ENCODE measurements at regions not wholly inside any gene's neighbourhood (a gene's known extent, or its start where the extent isn't known, plus 50 kb on each side); places are given as distances from the start of the nearest gene placed in this dataset.

DNA sequence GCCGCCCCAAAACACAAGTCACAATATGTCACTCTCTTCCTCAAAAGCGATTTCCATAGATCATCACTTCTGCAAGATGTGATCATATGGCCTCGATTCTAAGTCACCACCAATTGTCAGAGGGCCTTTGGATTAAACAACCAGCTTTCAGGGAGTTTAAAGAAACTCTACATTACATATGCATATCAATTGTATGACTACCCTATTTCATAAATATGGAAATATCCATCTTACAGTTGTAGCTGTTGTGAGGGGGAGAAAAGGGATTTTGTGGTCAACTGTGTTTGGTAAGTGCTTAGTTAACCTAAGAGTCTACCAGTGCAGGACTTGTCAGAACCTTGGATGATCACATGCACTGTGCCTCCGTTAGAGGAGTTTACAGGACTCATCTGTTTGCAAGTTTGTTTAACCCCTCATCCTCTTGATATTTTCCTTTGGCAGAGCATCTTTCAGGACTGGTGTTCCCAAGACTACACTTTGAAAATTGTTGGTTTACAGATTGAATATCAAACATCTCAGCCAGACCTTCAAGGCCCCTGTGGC lies 99.9 kb downstream of the CHST1 start:
- no peak for TF ChIP-seq GATA2 (IDR thresholded peaks at IDR 0.05; ENCODE audit: low read depth, low read length)
- TF ChIP-seq GATA3 (IDR thresholded peaks at IDR 0.05; ENCODE audit: low read depth, low read length): no peak

DNA sequence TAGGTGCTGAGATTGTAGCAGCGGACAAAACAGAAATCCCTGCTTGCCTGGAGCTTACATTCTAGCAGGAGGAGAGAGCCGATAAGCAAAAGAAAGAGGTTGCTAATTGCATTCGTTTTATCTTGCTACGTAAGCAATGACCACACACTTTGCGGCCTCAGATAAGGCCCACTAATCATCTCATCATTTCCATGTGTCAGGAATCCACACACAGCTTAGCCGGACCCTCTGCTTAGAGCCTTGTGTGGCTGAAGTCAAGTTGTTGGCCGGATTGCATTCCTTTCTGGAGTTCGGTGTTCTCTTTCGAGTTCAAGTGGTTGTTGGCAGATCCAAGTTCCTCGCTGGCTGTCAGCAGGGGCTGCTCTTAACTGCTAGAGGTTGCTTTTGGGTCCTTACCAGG lies 101.6 kb downstream of the CHST1 start:
- TF ChIP-seq GATA2 (IDR thresholded peaks at IDR 0.05; ENCODE audit: low read depth, low read length) (no peak), GATA3 (IDR thresholded peaks at IDR 0.05; ENCODE audit: low read depth, low read length) (no peak)

DNA sequence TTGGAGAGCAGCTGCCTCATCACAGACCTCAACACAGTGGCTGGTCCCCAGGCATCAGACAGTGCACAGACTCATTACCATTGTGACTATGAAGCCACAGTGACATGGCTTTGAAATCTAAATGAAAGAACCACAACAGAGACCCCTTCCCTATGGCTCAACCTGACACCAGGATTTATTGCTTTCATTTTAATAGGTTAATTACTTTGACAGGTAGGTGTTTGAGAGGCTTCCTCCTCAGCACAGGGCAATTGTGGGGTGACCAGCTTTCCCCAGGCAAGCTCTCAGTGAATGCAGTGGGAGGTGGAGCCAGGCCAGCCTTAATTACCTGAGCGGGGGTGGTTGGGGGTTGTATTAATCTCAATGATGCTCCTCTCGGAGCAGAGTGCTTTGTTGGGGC lies 102.3 kb downstream of the CHST1 start:
- TF ChIP-seq GATA2 (IDR thresholded peaks at IDR 0.05; ENCODE audit: low read depth, low read length) (no peak), GATA3 (IDR thresholded peaks at IDR 0.05; ENCODE audit: low read depth, low read length) (no peak)

DNA sequence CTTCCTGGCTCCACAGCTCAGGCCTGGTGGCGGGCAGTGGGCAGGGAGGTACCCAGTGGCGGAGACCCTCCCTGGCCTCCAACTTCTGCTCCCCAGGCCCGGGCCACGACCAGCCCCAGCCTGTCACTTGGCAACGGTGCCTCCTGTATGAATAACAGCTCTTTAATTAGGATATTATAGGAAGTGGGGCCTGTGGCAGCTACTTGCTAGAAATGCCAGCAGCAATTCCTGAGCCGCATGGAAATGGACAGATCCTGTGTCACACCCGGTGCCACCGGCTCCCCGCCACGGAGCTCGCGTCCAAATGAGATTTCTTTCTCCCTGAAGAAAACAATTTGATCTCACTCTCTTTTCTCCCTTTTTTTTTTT lies 104.5 kb downstream of the CHST1 start:
- TF ChIP-seq GATA3 (IDR thresholded peaks at IDR 0.05; ENCODE audit: low read depth, low read length) (no peak), GATA2 (IDR thresholded peaks at IDR 0.05; ENCODE audit: low read depth, low read length) (no peak)

DNA sequence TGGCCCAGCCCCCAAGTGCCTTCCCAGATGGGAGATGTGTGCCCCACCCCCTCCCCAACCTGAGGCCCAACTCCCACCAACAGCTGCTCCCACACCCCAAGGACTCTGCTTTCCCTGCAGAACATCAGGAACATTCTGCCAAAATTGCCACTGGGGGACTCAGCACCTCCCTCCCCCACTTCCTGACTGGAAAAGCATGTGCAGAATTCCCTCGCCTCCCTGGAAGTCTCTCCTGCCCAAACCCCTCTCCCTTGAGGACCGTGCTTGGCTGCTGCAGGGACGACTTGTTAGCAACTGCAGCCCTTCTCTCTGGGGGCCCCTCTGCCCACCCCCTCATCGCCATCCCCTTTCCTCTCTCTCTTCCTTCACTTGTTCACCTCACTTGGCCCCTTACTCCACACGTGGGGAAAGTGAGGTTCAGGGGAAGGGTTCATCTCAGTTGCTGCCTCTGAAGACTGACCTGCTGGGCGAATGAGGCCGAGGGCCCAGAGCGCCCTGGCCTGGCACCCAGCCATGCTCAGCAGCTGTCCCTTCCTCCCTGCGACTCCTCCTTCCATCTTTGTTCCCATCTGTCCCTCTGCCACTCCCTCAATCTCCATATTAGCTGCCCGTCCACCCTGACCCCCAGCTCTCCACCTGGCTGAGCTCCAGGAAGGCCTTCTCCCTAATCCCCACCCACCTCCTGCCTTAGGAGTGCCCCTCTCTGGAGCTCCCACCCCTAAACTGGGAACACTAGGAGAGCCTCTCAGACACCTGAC lies 105.1 kb downstream of the CHST1 start:
- TF ChIP-seq GATA2 (IDR thresholded peaks at IDR 0.05; ENCODE audit: low read depth, low read length) (no peak), GATA3 (IDR thresholded peaks at IDR 0.05; ENCODE audit: low read depth, low read length) (no peak)

DNA sequence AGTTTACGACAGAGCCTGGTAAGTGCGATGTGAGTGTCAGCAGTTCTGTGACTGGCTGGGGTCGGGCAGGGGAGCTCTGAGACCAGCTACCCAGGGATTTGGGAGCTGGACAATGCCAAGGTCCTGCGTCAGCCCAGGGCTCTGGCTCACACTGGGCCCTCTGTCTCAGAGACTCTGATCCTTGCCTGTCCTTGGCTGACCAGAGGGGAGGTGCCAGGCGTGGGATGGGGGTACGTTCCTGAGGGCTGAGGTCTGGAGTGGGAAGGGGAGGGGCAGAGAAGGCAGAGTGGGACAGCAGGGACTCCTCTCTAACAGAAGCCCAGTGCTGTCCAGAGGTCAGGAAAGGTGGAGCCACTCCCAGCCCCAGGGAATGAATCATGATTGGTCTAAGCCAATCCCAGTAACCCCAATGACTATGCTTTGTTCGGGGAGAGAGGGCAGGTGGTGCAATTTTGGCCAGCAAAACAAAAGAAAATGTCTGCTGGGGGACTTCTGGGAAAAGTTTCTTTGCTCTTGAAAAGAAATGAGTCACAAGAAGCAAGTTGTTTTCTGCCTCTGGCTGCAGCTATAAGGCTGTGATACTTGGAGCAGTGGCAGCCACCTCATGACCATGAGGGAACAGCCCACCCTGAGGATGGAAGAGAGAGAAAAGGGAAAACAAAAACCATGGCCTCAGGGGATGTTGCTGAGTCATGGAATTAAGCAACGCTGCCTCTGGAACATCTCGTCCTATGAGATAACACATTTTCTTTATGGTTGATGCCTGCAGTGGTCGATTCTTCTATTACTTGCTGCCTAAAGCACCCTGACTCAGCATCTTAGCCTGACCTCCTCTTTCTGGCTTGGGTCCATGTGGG lies 108.3 kb downstream of the CHST1 start:
- TF ChIP-seq GATA3 (IDR thresholded peaks at IDR 0.05; ENCODE audit: low read depth, low read length) (no peak), GATA2 (IDR thresholded peaks at IDR 0.05; ENCODE audit: low read depth, low read length) (no peak)

DNA sequence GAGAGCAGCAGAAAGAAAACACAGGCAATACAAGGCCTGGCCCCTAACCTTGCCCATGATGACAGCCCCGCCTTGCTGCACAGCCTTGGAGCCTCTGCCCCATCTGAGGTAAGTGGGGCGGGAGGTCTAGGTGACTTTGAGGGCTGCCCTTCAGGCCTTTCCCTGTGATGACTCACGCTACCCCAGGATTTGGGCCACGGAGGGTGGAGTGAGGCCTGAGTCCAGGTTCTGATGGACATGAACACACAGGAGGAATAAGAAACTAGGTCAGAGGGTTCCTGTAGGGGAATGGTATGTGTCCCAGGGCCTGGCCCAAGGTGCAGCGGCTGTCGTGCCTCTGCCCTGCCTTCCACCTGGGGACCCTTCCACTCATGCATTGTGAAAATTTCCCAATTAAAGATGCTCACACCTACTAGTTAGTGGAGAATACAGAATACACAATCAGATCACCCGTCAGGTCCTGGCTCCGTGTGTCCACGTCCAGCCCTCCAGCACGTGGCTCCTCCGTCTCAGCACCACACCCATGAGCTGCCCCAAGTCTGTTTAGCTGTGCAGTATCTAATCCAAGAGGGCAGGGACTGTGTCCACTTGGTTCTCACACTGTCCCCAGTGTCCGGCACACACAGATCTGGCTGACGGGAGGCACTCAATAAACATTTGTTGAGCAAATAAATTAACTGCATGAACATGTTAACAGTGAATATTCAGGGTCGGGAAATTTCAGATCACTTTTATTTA lies 111.0 kb downstream of the CHST1 start:
- TF ChIP-seq GATA3 (IDR thresholded peaks at IDR 0.05; ENCODE audit: low read depth, low read length) (no peak), GATA2 (IDR thresholded peaks at IDR 0.05; ENCODE audit: low read depth, low read length) (no peak)

DNA sequence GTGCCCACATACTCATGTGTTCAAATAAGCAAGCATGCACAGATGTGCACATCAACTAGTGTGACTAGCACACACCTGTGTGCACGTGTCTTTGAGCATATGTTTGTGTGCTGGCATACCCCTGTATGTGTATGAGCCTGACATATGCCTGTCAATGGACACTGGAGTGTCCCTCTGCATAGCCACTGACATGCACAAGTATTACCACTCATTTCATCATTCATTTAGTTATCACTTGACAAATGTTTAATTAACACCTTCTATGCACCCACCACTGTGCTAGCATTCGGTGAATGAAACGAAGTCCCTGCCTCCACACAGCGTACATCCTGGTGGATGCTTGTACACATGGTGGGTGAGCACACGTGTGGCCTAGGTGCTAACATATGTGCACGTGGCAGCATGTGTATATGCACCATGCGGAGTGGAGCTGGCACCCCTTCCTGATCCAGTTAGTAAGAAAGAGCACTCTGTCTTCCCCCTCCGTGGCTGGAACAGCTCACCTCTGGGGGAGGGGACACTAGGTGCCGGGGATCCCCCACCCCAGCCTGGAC lies 112.0 kb downstream of the CHST1 start:
- no peak for TF ChIP-seq GATA3 (IDR thresholded peaks at IDR 0.05; ENCODE audit: low read depth, low read length)
- no peak for TF ChIP-seq GATA2 (IDR thresholded peaks at IDR 0.05; ENCODE audit: low read depth, low read length)

DNA sequence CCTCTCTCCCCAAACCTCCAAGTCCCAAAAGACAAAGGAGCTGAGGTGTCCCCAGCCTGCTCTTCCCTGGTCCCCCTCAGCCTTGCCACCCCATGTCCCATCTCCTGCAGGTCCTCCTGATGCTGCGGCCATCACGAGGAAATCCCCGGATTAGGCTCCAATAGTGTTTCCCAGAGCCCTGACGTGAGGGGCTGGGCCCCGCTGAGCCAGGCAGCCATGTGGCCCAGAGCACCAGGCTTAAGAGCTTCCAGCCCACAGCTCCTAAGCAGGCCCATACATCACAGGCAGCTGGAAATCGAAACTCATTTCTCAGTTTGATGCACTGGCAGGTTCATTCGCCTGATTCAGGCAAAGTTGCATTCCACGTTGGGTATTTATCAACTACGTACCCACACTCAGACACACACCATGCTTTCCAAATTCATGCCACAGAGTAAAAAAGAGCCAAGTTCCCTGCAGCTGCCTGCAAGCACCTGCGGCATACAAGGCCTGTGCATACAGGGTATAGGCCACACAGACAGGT lies 114.2 kb downstream of the CHST1 start:
- TF ChIP-seq GATA2 (IDR thresholded peaks at IDR 0.05; ENCODE audit: low read depth, low read length): no peak
- TF ChIP-seq GATA3 (IDR thresholded peaks at IDR 0.05; ENCODE audit: low read depth, low read length): no peak

DNA sequence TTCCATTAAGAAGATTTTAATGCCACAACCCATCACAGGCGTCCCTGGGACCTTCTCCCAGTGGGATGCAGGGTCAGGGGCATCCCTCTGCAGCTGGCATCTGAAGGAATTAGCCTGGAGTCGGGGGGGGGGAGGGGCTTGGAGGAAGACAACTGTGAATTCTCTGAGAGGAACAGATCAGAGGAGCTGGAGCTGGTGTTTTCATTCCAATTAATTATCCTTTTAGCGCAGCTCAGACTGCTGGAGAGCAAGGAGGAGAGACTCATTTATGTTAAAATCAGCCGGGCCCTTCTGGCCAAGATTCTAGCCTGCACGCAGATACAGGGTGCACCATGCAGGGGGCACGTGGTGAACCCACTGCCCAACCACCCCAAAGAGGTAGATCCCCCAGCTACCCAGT lies 116.2 kb downstream of the CHST1 start:
- TF ChIP-seq GATA3 (IDR thresholded peaks at IDR 0.05; ENCODE audit: low read depth, low read length) (no peak), GATA2 (IDR thresholded peaks at IDR 0.05; ENCODE audit: low read depth, low read length) (no peak)

DNA sequence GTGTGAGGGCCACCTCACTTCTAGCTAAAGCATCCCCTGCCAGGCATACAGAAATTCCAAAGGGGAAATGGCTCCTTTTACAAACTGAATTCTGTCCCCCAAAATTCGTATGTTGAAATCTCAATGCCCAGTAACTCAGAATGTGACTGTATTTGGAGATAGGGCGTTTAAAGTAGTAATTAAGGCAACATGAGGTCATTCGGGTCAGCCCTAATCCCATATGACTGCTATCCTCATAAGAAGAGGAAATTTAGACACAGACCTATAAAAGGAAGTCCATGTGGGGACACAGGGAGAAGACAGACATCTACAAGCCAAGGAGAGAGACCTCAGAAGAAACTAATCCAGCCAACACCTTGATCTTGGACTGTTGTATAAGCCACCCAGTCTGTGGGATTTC lies 119.1 kb downstream of the CHST1 start:
- TF ChIP-seq GATA2 (IDR thresholded peaks at IDR 0.05; ENCODE audit: low read depth, low read length): no peak
- no peak for TF ChIP-seq GATA3 (IDR thresholded peaks at IDR 0.05; ENCODE audit: low read depth, low read length)

DNA sequence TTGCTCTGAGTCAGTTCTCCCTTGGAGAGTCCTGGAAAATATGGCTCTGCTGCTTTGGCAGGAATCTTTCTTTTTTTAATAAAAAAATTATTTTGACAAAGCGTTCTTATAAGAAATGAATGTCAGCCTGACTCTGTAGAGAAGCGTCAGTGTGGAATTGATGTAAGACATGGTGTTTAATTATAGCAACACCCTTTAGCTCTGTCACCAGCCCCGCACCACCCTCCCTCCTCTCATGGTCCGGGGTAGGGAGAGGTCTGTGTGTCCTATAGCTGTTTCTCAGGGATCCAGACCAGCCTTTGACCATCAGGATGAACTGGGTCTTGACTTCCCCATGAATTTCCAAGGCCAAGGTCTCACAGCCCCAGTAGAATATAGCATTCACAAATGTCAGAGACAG lies 120.6 kb downstream of the CHST1 start:
- TF ChIP-seq GATA3 (IDR thresholded peaks at IDR 0.05; ENCODE audit: low read depth, low read length) (no peak), GATA2 (IDR thresholded peaks at IDR 0.05; ENCODE audit: low read depth, low read length) (no peak)

DNA sequence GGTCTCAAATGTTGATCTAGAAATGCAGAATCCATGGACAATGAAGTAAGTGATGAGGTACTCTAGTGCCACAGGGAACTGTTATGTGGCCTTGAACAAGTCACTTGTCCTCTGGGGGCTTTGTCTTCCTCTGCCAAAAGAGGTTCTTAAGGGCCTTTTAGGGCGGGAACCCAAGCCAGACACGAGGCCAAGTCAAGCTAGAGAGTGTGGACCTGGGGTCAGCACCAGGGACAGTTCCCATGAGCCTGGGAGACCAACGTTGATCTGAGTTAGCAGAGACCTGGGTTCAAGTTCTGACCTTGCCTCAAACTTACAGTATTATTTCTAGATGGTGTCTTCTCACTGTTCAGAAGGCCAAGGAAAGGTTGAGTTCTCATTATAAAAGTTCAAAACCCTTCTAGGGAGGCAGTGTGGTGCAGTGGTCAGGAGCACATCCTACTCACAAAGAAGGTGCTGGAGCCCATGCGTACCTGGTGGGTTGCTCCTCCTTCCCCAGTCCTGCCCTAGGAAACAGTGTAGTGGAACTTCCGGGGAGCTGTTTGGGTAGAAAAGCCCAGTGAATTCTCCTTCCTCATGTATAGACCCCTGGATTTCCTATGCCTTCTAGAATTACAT lies 121.5 kb downstream of the CHST1 start:
- TF ChIP-seq GATA2 (IDR thresholded peaks at IDR 0.05; ENCODE audit: low read depth, low read length): no peak
- TF ChIP-seq GATA3 (IDR thresholded peaks at IDR 0.05; ENCODE audit: low read depth, low read length): no peak
